ENCODE measurements at regions not wholly inside any gene's neighbourhood (a gene's known extent, or its start where the extent isn't known, plus 50 kb on each side); places are given as distances from the start of the nearest gene placed in this dataset.
"Not testable (repeated sequence)": the region's sequence is repeated elsewhere in the genome, so short reads cannot be mapped to it uniquely, and the experiment has no call there.

- DNase-seq (ENCODE audit: low read depth in 2 of 2) = no peak
These were observed 118.2 kb upstream of the C7orf33 start for GRCh38 chr7:148472406-148472805.

GRCh38 chr7:148473703-148474480 lies 116.7 kb upstream of the C7orf33 start:
- DNase-seq (ENCODE audit: low read depth in 2 of 2) = no peak

GRCh38 chr7:148474481-148475025 lies 116.0 kb upstream of the C7orf33 start:
- DNase-seq (ENCODE audit: low read depth in 2 of 2) = no peak

GRCh38 chr7:148478551-148478950 lies 112.0 kb upstream of the C7orf33 start:
- DNase-seq (ENCODE audit: low read depth in 2 of 2) = no peak

- DNase-seq (ENCODE audit: low read depth in 2 of 2) = no peak
These were observed 110.0 kb upstream of the C7orf33 start for GRCh38 chr7:148480479-148481146.

GRCh38 chr7:148481147-148481526 lies 109.4 kb upstream of the C7orf33 start:
- no peak for DNase-seq (ENCODE audit: low read depth in 2 of 2)

GRCh38 chr7:148481971-148482626 lies 108.5 kb upstream of the C7orf33 start:
- no peak for DNase-seq (ENCODE audit: low read depth in 2 of 2)

- DNase-seq (ENCODE audit: low read depth in 2 of 2) = no peak
These were observed 106.9 kb upstream of the C7orf33 start for GRCh38 chr7:148483515-148484308.

GRCh38 chr7:148484486-148484885 lies 106.1 kb upstream of the C7orf33 start:
- DNase-seq (ENCODE audit: low read depth in 2 of 2) = no peak

GRCh38 chr7:148485618-148486017 lies 104.9 kb upstream of the C7orf33 start:
- no peak for DNase-seq (ENCODE audit: low read depth in 2 of 2)

GRCh38 chr7:148486937-148487336 lies 103.6 kb upstream of the C7orf33 start:
- DNase-seq (ENCODE audit: low read depth in 2 of 2) = no peak

GRCh38 chr7:148487912-148488311 lies 102.7 kb upstream of the C7orf33 start:
- no peak for DNase-seq (ENCODE audit: low read depth in 2 of 2)

- DNase-seq (ENCODE audit: low read depth in 2 of 2) = no peak
These were observed 100.9 kb upstream of the C7orf33 start for GRCh38 chr7:148489678-148490077.

- DNase-seq (ENCODE audit: low read depth in 2 of 2) = no peak
These were observed 98.3 kb upstream of the C7orf33 start for GRCh38 chr7:148492157-148492860.

- no peak for DNase-seq (ENCODE audit: low read depth in 2 of 2)
These were observed 95.0 kb upstream of the C7orf33 start for GRCh38 chr7:148495605-148496004.

- DNase-seq (ENCODE audit: low read depth in 2 of 2) = no peak
These were observed 89.6 kb upstream of the C7orf33 start for GRCh38 chr7:148500978-148501377.

GRCh38 chr7:148503900-148504487 lies 86.6 kb upstream of the C7orf33 start:
- no peak for DNase-seq (ENCODE audit: low read depth in 2 of 2)

GRCh38 chr7:148505645-148506375 lies 84.8 kb upstream of the C7orf33 start:
- no peak for DNase-seq (ENCODE audit: low read depth in 2 of 2)

GRCh38 chr7:148507064-148507573 lies 83.4 kb upstream of the C7orf33 start:
- not testable (repeated sequence) for DNase-seq (ENCODE audit: low read depth in 2 of 2)

- no peak for DNase-seq (ENCODE audit: low read depth in 2 of 2)
These were observed 82.8 kb upstream of the C7orf33 start for GRCh38 chr7:148507787-148508186.
